ENCODE measurements at regions not wholly inside any gene's neighbourhood (a gene's known extent, or its start where the extent isn't known, plus 50 kb on each side); places are given as distances from the start of the nearest gene placed in this dataset.

DNA sequence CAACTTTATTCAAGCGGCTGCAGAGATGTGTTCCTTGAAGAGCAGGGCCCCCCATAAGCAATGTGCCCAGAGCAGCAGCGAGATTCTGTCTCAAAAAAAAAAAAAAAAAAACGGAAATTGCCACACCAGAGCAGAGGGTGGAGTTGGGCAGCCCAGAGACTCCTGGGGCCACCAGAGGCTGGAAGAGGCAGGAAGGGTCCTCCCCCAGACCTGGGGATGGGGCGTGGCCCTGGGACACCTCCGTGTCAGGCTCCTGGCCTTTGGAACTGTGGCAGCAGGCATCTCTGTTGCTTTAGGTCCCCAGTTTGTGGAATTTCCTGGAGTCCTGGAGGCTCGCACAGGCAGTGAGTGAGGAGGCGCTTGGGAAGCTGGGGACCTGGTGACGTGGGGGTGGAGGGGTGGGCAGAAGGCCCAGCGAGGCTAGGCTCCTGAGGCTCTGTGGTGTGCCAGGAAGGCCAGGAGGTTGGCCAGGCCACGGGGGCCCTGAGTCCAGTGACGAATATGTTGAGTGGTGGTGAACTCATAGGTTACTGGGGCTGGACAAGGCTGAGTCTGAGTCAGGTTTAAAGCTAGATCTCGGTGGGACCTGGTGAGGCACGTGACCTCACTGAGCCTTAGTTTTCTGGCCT, 735.6 kb downstream of the BRD1 start:
- no peak for DNase-seq

- no peak for DNase-seq
Measured at GRCh38 chr22:49091451-49091850, 736.2 kb downstream of the BRD1 start.

DNA sequence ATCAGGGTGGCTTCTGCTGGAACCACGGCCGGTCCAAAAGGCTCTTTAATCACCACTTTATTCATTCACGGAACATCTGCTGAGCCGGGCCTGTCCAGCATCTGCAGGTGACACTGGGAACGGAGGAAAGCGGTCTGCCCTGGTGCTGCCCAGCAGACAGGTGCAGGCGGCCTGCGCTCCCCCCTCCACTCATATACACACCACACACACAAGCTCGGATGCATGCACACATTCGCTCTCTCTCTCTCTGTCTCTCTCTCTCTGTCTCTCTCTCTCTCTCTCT, 736.9 kb downstream of the BRD1 start:
- DNase-seq: no peak

- no peak for DNase-seq
Measured at GRCh38 chr22:49090061-49090852, 737.4 kb downstream of the BRD1 start.

DNA sequence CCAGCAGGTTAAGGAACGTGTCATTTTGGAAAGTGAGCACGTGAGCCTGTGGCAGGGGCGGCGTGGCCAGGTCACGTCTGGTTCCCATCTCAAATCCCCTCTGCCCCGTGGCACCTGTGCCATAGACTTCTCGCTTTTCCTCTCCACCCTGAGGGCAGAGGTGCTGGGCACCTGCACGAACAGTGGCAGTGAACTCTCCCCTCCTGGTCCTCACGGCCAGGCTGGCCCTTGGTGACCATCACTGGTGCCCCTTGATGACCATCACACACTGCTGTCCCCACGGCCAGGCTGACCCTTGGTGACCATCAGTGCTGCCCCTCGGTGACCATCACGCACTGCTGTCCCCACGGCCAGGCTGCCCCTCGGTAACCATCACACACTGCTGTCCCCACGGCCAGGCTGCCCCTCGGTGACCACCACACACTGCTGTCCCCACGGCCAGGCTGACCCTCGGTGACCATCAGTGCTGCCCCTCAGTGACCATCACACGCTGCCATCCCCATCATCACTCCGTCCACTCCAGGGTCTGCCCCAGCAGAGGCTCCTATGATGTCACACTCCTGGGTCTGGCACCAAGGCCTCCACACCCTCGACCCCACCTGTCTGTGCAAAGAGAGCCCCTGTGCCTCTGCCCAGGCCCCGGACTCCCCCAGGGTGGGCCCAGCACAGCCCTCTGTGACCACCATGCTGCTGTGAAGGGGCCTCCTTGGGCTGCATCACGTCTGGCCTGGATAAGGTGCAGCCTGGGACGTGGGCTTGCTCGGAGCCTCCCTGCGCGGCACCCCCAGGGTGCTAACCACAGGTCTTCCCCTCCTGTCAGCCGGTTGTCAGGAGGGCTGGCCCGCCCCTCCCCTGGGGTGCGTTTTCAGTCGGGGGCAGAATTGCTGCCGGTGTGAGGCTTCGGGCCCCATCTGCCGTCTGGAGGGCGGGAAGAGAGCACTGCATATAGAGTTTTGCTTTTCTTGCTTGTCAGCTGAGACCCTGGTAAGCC, 738.6 kb downstream of the BRD1 start:
- no peak for DNase-seq

GRCh38 chr22:49087716-49088601, 739.7 kb downstream of the BRD1 start:
- no peak for DNase-seq

DNA sequence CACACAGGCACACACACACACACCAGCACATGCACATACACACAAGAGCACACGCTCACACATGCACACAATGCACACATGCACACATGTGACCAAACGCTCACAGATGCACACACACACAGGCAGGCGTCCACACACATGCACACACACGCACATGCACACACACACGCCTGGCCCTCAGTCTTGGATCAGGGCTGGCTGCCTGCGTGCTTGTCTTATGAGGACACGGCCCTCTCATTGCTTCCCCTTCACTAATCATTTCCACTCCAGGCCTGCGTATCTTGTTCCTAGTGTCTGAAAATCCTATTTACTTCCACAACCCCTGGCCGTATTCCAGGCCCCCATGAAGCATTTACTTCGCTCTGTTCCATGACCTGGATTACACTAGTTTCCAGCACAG, 740.5 kb downstream of the BRD1 start:
- DNase-seq: no peak

DNA sequence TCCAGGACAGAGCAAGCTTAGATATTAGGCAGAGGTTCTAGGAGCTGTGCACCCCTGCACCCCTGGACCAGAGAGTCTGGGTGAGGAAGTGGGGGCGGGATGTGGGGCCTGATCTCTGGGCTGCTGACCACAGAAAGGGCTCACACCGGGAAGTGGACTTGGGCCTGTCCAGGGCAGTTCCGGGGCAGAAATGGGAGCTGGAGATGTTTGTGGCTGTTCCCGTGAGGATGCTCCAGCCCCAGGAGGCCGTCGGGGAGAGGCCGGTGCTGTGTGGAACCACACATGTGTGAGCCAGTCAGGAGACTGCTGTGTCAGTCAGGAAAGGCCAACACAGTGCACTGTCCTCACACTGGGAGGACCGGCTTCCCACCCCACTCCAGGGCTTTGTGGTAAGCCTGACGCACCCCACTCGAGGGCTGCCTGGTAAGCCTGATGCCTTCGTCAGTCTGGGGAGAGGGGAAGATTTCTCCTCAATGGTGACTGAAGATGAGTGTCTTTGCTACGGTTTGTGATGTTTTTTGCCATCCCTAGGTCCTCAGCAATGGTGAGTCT, 741.0 kb downstream of the BRD1 start:
- no peak for DNase-seq

DNA sequence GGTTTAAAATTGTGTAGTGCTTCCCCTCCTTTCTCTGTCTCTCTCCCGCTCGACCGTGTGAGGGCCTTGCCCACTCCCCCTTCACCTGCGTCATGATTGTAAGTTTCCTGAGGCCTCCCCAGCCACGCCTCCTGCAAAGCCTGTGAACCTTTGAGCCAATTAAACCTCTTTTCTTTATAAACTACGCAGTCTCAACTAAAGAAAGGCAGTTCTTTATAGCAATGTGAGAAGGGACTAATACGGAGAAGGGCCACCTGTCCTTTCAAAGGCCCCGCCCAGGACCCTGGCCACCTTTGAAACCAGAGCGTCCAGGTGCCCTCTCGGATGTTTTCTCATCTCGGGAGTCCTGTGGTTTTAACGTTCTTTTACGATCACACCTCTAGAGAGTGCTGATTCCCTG, 741.5 kb downstream of the BRD1 start:
- DNase-seq: no peak

DNA sequence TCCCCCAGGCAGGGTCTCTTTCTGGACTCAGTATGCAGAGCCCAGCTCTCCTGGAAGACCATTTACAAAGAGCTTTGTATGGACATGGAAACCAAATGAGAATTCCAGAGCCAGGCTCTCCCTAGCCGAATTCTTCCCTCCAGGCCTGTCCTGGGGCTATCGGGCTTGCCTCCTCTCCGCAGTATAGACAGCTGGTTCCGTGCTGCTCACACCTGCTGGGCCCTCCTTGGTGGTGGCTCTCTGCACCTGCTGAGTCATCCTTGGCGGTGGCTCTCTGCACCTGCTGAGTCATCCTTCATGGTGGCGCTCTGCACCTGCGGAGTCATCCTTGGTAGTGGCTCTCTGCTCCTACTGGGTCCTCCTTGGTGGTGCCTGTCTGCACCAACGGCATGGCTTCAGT, 743.5 kb downstream of the BRD1 start:
- DNase-seq: no peak

GRCh38 chr22:49083607-49084006, 744.1 kb downstream of the BRD1 start:
- DNase-seq: no peak

DNA sequence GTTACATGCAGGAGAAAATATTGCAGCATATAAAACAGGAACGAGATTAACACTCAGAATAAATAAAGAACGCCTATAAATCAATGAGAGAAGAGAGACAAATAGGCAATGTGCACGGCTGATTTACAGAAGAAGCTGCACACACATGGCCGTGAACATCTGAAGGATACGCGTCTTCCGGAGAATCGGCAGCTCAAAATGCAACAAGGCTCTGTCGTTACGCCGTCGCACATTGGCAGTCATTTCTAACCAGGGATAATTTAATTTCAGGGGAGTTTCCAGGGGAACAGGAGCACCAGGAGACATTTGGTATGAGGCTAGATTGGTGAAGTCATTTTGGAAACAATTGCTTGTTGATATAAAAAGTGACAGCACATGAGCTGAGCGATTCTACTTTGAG, 745.2 kb downstream of the BRD1 start:
- DNase-seq: no peak

DNA sequence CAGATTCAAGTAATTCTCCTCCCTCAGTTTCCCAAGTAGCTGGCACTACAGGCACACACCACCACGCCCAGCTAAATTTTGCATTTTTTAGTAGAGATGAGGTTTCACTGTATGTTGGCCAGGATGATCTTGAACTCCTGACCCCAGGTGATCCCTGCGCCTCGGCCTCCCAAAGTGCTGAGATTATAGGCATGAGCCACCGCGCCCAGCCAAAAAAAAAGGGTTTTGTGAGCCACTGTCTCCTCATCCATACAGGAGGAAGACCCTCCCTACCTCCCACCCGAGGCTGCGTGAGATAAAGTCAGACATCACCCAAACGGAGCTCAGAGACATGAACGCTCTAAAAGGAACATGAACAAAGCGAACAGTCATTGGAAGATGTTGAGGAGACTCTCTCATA, 745.7 kb downstream of the BRD1 start:
- DNase-seq: no peak

DNA sequence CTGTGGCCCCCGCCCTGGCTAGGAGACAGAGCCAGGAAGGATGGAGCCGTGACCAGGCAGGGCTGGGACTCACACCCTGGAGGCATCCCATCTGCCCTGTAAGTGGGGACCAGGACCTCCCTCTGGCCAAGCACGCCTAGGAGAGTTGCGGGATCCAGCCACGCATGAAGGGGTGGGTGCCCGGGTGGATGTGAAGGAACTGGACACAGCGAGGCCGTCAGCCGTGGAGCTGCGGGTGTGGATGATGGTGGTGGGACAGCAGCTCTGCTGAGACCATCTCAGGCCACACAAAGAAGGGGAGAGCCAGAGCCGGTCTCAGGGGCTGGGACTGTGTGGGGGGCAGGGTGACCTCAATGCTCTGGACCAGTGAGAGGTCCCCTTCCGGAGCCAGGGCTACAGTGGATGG, 746.4 kb downstream of the BRD1 start:
- DNase-seq: no peak

- DNase-seq: no peak
Measured at GRCh38 chr22:49080631-49081030, 747.0 kb downstream of the BRD1 start.

DNA sequence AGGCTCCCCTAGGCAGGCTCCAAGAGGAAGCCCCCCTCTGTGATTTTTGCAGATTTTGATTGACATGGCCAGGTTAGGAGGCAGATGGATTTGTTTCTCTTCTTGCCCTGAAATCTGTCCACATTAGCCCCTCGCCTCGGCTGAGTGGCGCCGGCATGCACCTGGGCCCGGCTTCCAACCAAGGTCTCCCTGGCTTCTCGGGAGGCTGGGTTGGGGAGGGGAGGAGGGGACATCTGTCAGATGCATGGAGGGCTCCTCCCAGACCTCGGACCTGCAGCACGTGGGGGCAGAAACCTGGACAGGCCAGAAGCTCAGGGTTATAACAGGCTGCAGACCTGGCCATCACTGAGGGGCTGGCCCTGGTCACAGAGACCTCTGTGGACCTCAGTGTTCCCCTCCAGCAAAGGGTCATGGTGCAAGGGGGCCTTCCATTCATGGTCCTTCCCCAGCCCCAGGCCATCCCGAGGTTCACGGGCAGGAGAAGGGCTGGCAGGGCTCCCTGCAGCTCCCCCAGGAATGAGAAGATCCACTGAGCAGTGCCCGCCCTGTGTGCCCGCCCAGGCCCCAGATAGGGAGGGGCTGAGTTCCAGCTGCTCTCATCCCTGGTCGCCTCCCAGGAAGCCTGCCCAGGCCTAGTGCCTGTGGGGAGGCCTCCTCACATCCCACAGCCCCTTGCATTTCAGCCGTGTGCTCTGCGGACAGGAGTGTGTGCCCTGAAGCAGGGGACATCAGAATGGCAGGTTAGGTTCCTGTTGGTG, 747.8 kb downstream of the BRD1 start:
- no peak for DNase-seq

GRCh38 chr22:49079027-49079725, 748.5 kb downstream of the BRD1 start:
- no peak for DNase-seq

GRCh38 chr22:49078076-49078710, 749.5 kb downstream of the BRD1 start:
- no peak for DNase-seq

GRCh38 chr22:49077586-49077985, 750.1 kb downstream of the BRD1 start:
- DNase-seq: no peak

- no peak for DNase-seq
Measured at GRCh38 chr22:49077036-49077393, 750.7 kb downstream of the BRD1 start.
